Stimulated activated naive CD4-positive, alpha-beta T cell treated with Interleukin-2 at 50 U/mL for 16 hours (primary cell): ENCODE measurements at regions not wholly inside any gene's neighbourhood (a gene's known extent, or its start where the extent isn't known, plus 50 kb on each side); places are given as distances from the start of the nearest gene placed in this dataset.

Source experiments
- DNase-seq: peaks from one replicate; lab custom pipeline; 2025; lab: John Stamatoyannopoulos, UW

DNA sequence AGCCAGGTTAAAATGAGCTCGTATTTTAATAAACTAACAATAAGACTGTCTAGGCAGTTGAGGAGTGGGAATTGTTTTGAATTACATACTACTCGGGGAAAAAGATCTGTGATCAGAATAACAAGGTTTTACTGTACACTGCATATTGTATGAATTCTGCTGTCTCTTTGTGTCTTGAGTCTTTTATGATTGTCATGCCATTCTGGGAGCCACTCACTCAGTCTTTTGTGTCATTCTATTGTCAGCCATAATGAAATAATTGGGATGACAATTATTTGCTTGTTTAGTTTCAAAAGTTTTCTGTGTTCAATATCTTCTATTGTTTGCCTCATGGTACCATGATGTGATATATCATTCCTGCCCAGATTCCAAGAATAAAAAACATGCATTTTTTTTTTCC lies 339.6 kb upstream of the TBL1XR1 start:
- no peak for DNase-seq

DNA sequence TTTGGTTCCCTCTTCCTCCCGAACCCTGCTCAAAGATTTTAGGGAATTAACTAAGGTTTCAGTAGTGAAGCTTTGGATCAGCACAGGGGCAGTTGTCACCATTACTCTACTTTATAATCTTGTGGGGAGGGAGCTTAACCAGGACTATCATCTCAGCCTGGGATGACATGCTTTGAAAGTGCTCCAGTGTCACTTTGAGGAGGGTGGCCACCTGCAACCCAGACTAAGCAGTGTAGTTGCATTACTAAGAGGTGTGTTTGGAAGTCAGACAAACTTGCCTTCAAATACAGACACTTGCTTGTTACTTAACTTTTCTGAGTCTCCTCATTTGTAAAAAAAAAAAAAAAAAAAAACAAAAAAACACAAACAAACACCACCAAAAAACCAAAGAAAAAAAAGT lies 340.3 kb upstream of the TBL1XR1 start:
- no peak for DNase-seq

DNA sequence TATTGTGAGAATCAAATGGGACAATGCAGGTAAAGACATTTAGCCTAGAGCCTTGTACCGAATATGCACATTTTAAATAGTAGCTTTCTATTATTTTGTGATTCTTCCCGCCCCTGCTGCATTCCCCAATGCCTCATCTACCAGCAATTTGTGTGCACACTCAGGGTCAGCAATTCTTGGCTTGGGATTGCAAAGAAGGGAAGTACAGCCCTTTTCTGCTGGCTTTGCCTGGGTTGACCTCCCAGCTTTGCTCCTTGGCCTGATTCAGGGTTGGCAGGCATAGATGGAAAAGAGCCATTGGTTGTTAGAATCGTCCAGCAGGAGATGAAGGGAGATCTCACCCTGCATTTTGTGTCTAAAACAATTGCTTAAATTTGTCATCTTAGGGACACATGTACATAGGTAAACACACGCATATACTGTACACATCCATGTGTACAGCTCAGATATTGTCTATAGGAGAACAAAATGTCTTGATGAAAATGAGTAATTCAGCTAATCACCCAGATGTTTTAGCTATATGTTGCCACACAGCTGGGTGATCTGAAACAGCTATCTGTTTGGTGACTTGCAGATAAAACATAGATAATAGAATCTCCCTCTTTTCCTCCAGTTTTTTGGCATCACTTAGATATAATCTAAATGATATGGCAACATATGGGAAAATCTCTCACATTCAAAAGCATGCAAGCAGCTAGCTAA lies 340.9 kb upstream of the TBL1XR1 start:
- DNase-seq = no peak

DNA sequence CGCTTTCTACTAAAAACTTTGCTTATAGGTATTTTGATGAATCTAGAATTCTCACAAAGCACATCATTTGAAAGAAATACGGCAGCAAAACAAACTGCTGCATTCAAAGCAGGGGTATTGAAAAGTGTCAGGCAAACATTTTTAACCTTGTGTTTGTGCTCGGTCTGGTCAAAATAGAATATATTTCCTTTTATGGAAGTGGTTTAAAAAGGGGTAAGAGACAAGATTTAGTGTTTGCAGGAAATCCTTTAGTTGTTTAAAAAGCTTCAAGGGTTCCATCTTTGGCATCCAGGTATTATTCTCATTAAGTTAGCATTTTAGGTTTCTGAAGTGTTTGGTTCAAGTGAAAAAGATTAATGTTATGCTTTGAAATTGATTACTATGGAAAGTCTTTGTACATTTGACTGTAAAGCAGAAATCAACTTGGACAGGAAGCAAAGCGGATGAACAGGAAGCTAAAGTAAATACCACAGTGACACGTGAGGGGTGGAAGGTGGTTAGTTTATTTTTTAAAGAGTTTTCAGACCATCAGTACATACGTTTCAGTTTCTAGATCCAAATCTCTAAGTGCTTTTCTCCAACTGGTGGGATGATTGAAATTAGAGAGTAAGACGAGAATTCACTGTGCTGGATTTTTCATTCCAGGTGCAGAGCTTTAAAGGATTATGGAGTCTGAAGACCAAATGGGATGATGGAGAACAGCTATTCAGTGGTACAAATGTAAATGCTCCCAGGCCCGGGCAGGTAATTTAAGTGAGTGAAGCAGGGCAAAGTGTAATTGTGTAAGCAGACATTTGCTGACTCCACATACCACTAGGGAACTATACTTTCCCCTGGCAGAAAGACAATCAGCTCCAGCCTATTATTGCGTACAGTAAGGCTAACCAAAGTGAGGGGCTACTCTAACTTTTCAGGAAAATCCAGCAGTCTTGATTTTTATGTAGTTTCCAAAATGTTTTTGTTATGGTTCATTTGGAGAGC lies 341.8 kb upstream of the TBL1XR1 start:
- DNase-seq = no peak

DNA sequence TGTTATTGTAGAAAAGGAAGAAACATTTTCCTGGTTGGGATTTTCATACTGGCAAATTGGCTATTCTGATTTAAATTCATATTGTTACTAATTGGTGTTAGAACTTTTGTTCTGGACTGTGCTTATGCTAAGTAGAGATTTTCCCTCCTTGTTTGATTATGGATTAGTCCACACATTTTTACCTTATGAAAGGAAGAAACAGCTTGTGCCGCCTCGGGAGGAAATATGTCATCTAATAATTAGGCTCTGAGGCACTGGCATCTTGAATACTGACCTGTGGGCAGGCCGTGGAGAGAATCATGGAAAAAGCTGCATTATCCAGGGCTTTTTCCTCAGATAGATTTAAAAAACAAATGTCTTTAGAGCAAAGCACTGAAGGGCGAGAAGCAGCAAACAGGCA lies 344.3 kb upstream of the TBL1XR1 start:
- DNase-seq = no peak

DNA sequence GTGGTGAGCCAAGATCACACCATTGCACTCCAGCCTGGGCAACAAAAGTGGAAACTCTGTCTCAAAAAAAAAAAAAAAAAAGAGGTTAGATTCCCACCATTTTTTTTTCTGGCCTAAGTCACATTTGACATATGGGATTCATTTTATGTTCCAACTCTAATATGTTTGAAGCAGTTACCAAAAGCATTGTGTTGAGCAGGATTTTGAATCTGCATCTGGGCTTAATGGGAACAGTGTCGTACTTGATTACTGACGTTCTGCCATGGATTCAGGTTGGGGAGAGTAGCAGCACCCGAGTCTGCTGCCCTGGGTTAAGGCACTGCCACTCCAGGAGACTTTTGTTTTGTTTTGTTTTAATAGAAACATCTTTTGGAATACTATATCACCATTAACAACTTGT lies 348.7 kb upstream of the TBL1XR1 start:
- no peak for DNase-seq

DNA sequence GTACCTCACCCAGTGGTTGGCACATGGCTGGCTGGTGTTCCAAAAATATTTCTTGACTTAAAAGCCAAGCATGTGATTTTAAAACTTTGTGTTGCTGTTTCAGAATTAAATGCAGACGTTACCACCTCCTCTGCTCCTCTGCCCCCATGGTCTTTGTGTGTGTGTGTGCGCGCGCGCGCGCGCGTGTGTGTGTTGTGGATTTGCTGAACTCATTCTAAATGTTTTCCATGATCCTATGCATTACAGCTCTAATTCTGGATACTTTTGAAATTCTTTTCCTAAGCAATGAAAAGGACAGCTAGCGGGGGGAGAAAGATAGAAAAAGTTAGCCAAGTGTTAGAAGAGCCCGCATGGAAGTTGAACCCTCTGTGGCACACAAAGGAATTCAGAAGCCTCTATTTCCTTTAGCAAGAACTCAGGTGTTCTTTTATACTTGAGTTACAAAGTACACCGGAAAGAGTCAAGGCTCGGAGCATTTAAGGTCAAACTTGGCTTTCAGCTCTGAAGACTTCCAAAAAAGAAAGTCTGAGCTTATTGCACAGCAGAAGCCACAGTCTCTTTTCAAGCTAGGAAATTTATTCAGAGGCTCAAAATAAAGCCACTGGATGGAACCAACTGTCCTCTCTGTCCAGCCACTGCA lies 350.5 kb upstream of the TBL1XR1 start:
- DNase-seq = no peak

DNA sequence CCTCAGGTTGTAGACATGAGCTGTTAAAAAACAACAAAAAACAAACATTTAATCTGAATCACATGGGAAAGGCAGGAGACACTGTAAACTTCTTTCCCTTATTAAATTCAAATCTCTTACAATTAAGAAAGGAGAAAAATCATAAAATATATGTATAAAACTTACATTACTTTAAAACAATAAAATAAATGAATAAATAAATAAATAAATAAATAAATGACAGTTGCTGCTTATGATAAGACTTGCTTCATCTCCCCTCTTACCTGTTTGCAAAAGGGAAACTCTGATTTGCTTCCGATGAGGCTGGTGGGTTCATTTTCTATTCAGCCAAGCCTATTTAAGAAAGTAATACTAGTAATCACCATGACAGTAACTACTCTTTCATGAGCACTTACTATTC lies 353.4 kb upstream of the TBL1XR1 start:
- no peak for DNase-seq

DNA sequence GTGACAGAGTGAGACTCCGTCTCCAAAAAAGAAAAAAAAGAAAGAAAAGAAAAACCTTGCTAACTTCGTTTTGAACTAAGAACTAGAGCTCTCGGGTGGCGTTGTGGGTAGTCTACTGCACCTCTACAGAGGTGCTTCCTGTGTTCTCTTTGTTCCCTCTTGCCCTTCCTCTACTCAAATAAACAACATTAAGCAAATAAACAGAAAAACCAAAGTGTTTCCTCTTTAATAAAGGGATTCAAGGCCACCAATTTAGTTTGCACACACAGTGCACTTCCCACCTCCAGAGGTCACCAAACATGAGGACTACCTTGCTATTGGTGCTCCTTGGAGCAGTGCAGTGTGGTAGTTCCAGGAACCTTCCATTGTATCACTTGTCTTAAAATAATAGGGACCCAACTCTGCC lies 354.2 kb upstream of the TBL1XR1 start:
- no peak for DNase-seq

DNA sequence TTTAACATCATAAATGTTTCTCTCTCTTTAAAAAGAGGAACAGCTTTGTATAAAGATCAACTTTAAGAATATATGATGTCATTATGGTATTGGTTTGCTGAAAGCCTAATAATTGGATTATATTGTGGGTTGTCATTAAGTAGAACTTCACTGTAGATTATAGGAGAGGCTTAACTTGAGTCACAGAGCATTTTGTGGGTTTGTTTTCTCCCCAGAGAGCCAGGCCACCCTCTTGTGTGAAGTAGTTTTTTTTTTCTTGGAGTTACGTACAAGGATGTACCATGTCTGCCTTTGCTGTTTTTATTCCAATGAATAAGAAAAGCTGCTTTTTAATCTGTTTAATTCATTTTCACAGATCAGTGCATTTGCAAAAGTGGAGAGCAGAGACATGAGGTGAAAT lies 354.8 kb upstream of the TBL1XR1 start:
- no peak for DNase-seq

DNA sequence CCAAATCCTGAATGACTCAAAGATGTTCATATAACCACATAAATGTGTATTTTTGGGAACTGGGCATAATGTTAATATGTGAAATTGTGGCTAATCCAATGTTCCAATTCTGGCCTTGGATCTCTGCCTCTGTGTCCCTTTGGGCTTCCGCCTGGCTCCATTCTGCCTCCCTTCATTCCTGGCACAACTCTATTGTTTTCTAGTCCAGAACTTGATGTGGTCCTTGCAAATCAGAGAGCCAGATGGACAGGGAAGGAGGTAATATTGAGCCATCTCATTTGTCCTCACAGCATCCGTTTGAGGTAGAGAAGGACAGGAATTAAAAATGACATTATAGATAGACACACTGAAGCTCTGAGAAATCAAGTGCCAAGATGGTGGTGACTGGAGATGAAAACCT lies 355.7 kb upstream of the TBL1XR1 start:
- DNase-seq = no peak

DNA sequence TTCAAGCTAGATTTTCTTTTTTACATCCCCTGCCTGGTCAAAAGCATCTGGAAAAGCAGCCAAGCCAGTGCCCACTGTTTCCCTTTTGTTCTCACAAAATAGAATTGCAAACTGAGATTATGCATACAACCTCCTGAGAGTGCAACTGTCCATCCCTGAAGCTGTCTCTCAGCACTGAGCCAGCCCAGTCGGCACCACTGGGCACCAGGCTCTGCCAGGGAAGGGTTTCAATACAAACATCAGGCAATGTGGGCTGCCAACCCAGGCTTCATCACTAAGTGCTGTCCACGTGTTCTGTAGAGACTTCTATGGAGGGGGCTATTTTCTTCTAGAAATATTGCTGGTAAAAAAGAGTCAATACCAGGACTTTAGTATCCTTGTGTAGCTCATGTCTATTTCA lies 356.3 kb upstream of the TBL1XR1 start:
- no peak for DNase-seq

DNA sequence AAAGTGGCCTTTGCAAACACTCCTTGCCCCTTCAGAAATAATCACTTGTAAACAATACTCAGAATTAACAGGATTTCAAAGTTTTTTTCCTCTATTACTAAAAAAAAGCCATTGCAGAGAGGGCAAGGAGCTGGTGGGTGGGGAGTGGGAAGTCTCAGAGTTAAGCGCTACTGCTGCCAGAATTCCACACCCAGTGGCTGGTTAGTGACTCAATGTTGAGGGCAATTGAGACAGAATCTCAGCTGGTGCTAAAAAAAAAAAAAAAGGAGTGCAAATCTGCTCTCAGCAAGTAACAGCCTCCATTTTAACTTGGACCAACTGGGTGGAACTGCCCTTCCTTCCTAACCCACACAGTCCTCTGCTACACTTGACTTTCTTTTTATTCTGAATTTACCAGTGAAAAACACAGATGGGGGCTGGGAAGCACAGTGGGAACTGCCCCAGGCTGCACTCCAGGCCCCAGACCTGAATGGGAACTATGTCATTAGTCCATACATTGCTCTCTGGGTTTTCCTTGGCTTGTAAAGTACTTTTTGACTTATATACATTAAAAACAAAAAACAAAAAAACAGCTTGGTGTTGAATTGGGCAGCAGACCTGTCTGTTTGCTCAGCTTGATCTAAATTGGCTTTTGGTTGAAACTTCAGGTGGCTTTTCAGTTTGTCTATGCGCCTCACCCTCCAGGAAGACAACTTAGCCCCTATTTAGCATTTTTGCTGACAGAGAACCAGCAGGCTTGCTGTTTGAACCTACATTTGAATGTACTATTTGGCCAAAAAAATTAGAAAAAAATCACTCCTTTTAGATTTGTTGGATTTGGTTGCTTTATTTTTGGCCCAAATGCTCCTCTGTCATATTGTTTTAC lies 357.8 kb upstream of the TBL1XR1 start:
- DNase-seq = no peak

DNA sequence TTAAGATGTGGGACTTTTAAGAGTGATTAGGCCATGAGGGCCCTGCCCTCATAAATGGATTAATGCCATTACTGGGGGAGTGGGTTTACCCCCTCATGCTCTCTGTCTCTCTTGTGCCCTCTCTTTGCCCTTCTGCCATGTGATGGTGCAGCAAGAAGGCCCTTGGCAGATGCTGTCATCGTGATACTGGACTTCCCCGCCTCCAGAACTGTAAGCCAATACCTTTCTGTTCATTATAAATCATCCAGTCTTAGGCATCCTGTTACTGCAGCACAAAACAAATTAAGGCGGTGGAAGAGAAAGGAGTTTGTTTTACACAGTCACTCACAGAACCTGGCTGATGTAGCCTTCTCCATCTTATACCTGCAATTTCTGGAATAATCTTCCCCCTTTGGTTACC lies 360.3 kb upstream of the TBL1XR1 start:
- no peak for DNase-seq

DNA sequence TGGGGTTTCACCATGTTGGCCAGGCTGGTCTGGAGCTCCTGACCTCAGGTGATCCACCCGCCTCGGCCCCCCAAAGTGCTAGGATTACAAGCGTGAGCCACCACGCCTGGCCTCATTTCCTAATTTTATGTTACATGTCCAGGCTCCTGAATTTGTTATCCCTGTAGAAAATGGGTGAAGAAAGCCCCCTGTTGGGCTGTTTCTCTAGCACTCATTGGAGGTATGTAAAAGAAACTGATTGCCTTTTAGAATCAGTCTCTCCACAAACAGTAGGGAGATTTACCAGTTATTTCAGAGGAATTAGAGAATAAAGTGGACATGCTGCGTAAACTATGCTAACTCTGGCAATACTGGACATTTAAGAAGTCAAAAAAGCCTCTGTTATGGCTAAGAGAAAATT lies 364.1 kb upstream of the TBL1XR1 start:
- no peak for DNase-seq

DNA sequence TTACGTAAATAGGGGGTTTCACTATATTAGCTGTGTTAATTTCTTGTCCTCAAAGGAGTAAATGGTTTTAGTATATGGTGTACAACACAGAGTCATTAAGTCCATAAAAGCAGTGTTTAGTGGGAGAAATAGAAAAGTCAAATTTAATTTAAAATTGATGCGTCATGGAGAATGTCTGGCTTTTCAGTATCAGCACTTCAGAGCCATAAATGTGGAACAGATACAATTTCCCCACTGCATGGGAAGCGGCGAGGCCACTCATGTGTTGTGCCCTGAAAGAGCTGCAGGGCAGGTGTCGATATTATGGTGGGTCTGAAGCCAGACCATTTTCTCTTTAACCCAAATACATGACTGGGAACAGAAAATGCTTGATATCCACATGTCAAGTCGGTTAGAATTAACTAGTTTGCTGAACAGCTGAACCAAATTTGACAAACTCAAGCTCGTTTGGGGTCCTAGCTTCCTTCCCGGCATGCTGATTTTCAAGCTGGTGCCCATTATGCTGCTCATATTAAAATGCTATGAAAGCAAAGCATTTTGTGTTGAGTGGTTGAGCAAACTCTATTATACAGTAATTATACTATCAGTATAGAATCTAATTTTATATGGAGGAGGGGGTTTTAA lies 364.6 kb upstream of the TBL1XR1 start:
- DNase-seq = no peak

DNA sequence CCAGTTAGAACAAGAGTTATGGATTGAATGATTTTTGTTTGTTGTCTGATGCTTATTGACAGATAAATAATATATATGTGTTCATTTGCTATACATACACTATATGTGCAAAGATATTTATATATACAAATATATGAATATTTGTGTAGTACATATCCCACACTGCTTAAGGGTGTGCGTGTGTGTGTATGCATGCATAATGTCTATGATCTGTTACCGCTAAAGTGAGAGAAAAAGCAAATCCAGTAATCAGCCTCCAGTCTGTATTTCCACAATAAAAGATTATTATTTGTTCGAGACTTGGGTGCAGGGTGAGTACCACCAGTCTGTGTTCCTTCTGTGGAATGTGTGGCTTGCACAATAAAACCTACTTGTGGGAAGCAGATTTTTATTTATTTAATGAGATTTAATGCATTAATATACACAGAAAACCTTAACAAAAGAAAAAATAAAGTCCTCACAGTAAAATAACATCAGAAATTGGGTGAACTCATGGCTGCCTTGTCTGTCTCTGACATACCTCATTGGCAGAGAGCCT lies 366.0 kb upstream of the TBL1XR1 start:
- no peak for DNase-seq

DNA sequence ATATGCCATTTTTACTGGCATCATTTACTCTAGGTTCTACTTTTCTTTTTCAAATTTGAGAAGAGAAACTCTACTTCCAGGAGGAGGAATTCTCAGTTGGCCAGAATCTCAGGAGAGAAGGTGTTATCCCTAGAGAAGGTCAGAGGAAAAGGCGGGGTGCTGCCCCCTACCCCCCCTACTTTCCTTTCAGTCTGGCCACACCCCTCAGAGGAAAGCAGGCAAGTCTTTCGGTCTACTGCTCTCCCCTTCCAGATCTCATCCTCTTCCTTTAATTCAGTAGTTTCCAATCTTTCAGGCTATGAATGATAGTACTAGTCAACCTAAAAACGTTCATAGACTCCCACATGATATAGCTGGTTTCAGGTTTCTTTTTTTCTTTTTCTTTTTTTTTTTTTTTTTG lies 366.5 kb upstream of the TBL1XR1 start:
- no peak for DNase-seq

DNA sequence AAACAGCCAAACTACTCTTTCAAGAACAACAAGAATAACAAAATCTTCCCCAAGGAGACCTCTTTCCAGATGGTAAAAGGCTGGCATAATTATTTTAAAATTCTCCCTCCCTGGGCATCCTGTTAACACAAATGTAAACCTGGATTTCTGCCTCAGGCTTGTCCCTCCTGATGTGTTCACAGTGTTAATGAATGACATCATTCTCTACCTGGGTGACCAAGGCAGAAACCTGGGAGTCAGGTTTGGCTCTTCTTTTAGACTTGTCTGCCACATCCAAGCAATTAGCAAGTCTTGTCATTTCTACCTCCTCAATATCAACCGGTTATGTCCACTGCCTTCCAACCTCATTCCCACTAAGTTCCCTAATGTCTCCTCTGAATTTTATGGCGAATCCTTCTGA lies 368.7 kb upstream of the TBL1XR1 start:
- DNase-seq = no peak

DNA sequence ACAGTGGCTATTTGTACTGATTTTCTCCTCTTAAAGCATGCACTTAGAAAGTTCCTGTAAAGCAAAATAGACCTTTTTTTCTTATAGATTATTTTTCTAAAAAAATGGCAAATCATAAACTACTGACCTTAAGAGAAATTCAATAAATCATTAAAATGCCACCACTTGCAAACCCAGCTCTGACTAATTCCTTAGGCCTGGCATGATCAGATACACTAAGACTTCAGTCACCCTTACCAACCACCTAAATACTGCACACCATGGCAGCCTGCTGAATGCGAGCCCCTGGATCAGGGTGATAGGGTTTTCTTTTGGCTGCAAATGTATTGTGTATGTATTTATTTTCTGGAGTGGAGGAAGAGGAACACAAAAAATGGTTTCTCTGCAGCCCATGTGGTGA lies 370.6 kb upstream of the TBL1XR1 start:
- DNase-seq = no peak

DNA sequence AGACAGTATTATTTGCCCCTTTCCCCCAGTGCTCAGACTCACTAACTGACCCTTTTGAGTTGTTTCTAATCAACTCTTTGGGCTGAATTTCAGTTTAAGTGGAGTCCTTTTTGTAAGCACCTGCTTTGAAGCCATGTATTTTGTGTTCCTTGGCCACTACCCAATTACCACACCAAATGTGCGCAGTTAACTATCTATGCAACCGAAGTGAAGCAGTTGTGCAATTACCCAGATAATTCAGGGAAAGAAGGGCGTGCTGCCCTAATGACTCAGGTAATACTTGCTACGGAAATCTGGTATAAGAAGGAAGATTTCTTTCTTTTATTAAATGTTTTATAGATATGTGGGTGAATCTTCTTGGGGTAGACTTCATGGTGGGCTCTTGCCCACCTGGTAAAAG lies 371.9 kb upstream of the TBL1XR1 start:
- no peak for DNase-seq
